ENCODE measurements at regions not wholly inside any gene's neighbourhood (a gene's known extent, or its start where the extent isn't known, plus 50 kb on each side); places are given as distances from the start of the nearest gene placed in this dataset.

DNA sequence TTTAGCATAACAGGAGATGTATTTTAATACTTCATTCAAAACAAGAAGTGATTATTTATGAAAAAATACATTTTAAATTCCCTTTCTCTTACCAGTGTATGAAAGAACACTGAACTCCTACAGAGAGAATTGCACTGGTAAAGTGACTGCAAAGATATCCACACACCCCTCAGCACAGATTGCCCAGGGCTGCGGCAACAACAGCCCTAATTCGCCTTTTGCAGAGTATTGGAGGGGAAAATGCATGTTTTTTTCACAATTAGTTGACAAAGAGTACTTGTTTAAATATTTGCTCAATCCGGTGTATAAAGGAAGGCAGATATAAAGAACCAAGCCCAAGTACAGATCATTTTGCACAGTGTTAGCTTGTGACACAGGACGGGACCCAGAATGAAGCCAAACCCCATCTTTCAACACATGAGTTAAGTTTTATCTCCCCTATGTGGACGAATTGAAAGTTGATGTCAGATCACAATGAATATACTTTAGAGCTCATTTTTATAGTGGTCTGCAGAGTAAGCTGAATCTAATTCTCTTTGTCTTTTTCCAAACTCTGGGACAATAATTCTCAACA lies 551.4 kb upstream of the IGFBP7 start:
- TF ChIP-seq, protein P1, sequence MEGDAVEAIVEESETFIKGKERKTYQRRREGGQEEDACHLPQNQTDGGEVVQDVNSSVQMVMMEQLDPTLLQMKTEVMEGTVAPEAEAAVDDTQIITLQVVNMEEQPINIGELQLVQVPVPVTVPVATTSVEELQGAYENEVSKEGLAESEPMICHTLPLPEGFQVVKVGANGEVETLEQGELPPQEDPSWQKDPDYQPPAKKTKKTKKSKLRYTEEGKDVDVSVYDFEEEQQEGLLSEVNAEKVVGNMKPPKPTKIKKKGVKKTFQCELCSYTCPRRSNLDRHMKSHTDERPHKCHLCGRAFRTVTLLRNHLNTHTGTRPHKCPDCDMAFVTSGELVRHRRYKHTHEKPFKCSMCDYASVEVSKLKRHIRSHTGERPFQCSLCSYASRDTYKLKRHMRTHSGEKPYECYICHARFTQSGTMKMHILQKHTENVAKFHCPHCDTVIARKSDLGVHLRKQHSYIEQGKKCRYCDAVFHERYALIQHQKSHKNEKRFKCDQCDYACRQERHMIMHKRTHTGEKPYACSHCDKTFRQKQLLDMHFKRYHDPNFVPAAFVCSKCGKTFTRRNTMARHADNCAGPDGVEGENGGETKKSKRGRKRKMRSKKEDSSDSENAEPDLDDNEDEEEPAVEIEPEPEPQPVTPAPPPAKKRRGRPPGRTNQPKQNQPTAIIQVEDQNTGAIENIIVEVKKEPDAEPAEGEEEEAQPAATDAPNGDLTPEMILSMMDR (IDR thresholded peaks at IDR 0.05; ENCODE audit: control extremely low read depth, extremely low read depth), result no peak
- DNase-seq, result no peak
- WGBS, 2 donors, result 55 to 70% methylated on average over 5 of the region's 5 CpGs
- Histone ChIP-seq H3K9ac (ENCODE audit: insufficient read depth in 1 of 2, low read length in 2 of 2) (no peak overlapping the region), H3K27me3 (ENCODE audit: control insufficient read depth in 3 of 3, insufficient read depth in 3 of 3, low read length in 2 of 3) (no peaks in the 10 kb centered on the region), H3K4me3 (no peak overlapping the region), H3K27ac (ENCODE audit: low read depth in 1 of 2, low read length in 1 of 2) (no peak overlapping the region), H3K9me3 (ENCODE audit: control insufficient read depth in 4 of 4, insufficient read depth in 3 of 4, low read length in 3 of 4) (no peaks in the 10 kb centered on the region), H3K36me3 (ENCODE audit: control insufficient read depth in 4 of 4, insufficient read depth in 4 of 4, low read length in 4 of 4) (no peaks in the 10 kb centered on the region), H3K4me1 (ENCODE audit: control insufficient read depth in 5 of 5, insufficient read depth in 5 of 5, low read length in 5 of 5) (no peaks in the 10 kb centered on the region)
- no peak for ATAC-seq (ENCODE audit: insufficient read depth, low FRiP score)

DNA sequence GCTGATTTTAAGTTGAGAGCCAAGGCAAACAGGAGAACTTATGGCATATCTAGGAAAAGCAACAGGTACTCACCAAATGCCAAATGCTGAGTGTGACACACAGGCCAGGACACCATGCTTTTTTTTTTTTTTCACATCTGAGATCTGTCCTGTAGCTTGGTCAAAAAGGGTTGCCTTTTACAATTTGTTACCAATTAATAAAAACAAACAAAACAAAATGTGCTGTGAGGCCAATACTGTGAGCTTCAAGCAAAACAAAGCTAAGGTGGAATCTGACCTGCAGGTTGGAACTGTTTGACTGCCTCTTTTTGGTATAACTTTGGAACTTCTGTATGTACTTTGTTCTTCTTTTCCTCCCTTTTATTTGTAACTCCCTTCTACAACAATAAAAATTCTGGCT lies 548.5 kb upstream of the IGFBP7 start:
- Histone ChIP-seq H3K27me3 (ENCODE audit: control insufficient read depth in 3 of 3, insufficient read depth in 3 of 3, low read length in 2 of 3) (no peaks in the 10 kb centered on the region), H3K4me1 (ENCODE audit: control insufficient read depth in 5 of 5, insufficient read depth in 5 of 5, low read length in 5 of 5) (no peaks in the 10 kb centered on the region), H3K36me3 (ENCODE audit: control insufficient read depth in 4 of 4, insufficient read depth in 4 of 4, low read length in 4 of 4) (no peaks in the 10 kb centered on the region), H3K4me3 (no peak overlapping the region), H3K27ac (ENCODE audit: low read depth in 1 of 2, low read length in 1 of 2) (no peak overlapping the region), H3K9ac (ENCODE audit: insufficient read depth in 1 of 2, low read length in 2 of 2) (no peak overlapping the region), H3K9me3 (ENCODE audit: control insufficient read depth in 4 of 4, insufficient read depth in 3 of 4, low read length in 3 of 4) (no peaks in the 10 kb centered on the region)
- DNase-seq (no peak), ATAC-seq (ENCODE audit: insufficient read depth, low FRiP score) (no peak)
- TF ChIP-seq, protein P1 (IDR thresholded peaks at IDR 0.05; ENCODE audit: control extremely low read depth, extremely low read depth), result no peak

DNA sequence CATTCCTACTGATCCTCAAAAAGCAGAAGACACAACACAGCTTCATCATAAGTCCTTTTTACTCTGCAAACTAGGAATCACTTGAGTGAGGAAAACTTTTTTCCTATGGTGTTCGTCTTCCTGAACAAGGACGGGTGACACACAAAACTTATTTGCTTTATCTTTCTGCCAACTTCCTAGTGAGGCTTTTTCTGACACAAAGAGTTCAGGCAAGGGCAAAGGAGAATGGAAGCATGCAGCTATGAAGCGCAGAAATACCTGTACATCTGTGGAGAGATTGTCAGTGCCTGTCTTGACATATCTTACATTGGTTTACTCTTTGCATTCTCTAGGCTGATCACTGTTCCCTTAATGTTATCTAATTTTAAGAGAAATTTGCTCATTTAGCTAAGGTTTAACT lies 548.0 kb upstream of the IGFBP7 start:
- TF ChIP-seq, protein P1 (IDR thresholded peaks at IDR 0.05; ENCODE audit: control extremely low read depth, extremely low read depth), result no peak
- WGBS, 2 donors, result 72% methylated on average over 3 of the region's 3 CpGs

DNA sequence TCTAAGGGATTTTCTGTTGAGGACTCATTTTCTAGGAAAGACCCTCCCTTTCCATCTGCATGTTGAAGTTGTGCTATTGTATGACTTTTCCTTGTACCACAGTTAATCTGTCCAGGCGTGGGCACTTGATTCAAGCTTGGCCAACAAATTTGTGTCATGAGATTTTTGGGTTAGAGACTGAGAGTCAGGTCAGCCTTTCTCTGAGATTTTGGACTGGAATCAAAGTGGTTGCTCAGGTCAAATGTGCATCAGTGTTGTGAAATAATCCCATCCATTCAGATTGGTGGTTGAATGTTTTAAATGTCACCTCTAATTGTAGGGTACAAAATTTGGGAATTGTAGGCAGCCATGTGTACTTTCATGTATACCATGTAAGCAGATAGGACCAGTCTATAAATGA lies 545.2 kb upstream of the IGFBP7 start:
- Histone ChIP-seq H3K27me3 (ENCODE audit: control insufficient read depth in 3 of 3, insufficient read depth in 3 of 3, low read length in 2 of 3) (no peaks in the 10 kb centered on the region), H3K4me3 (no peak overlapping the region), H3K4me1 (ENCODE audit: control insufficient read depth in 5 of 5, insufficient read depth in 5 of 5, low read length in 5 of 5) (no peaks in the 10 kb centered on the region), H3K9me3 (ENCODE audit: control insufficient read depth in 4 of 4, insufficient read depth in 3 of 4, low read length in 3 of 4) (no peaks in the 10 kb centered on the region), H3K27ac (ENCODE audit: low read depth in 1 of 2, low read length in 1 of 2) (no peak overlapping the region), H3K36me3 (ENCODE audit: control insufficient read depth in 4 of 4, insufficient read depth in 4 of 4, low read length in 4 of 4) (no peaks in the 10 kb centered on the region), H3K9ac (ENCODE audit: insufficient read depth in 1 of 2, low read length in 2 of 2) (no peak overlapping the region)
- DNase-seq, result no peak
- WGBS, 2 donors, result 68 to 86% methylated on average over 1 of the region's 1 CpG
- ATAC-seq (ENCODE audit: insufficient read depth, low FRiP score), result no peak
- TF ChIP-seq, protein P1 (IDR thresholded peaks at IDR 0.05; ENCODE audit: control extremely low read depth, extremely low read depth), result no peak

More for the DNA sequence above, 548.0 kb upstream of the IGFBP7 start:
- Histone ChIP-seq H3K4me1 (ENCODE audit: control insufficient read depth in 5 of 5, insufficient read depth in 5 of 5, low read length in 5 of 5) (no peaks in the 10 kb centered on the region), H3K36me3 (ENCODE audit: control insufficient read depth in 4 of 4, insufficient read depth in 4 of 4, low read length in 4 of 4) (no peaks in the 10 kb centered on the region), H3K4me3 (no peak overlapping the region), H3K9me3 (ENCODE audit: control insufficient read depth in 4 of 4, insufficient read depth in 3 of 4, low read length in 3 of 4) (no peaks in the 10 kb centered on the region), H3K9ac (ENCODE audit: insufficient read depth in 1 of 2, low read length in 2 of 2) (no peak overlapping the region), H3K27ac (ENCODE audit: low read depth in 1 of 2, low read length in 1 of 2) (no peak overlapping the region), H3K27me3 (ENCODE audit: control insufficient read depth in 3 of 3, insufficient read depth in 3 of 3, low read length in 2 of 3) (no peaks in the 10 kb centered on the region)
- ATAC-seq (ENCODE audit: insufficient read depth, low FRiP score), result no peak
- no peak for DNase-seq
